ENCODE measurements at regions not wholly inside any gene's neighbourhood (a gene's known extent, or its start where the extent isn't known, plus 50 kb on each side); places are given as distances from the start of the nearest gene placed in this dataset.

DNA sequence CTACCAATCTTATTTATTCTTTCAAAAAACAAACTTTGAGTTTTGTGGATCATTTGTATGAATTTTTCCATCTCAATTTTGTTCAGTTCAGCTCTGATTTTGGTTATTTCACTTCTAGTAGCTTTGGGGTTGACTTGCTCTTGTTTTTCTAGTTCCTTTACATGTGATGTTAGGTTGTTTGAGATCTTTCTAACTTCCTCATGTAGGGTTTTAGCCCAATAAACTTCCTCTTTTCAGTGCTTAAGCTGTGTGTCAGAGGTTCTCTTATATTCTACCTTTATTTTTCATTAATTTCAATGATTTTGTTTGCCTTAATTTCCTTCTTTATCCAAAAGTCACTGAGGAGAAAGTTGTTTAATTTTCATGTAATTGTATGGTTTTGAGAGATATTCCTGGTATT, 860.4 kb upstream of the FBXO33 start:
- H3K4me3 ChIP-seq (ENCODE audit: low read depth, poor library complexity, severe bottlenecking), result no peak overlapping the region
- intact Hi-C loops (cut with DNase I; ENCODE audit: low total_unique reads), result no loop called here
- TF ChIP-seq, protein P1, sequence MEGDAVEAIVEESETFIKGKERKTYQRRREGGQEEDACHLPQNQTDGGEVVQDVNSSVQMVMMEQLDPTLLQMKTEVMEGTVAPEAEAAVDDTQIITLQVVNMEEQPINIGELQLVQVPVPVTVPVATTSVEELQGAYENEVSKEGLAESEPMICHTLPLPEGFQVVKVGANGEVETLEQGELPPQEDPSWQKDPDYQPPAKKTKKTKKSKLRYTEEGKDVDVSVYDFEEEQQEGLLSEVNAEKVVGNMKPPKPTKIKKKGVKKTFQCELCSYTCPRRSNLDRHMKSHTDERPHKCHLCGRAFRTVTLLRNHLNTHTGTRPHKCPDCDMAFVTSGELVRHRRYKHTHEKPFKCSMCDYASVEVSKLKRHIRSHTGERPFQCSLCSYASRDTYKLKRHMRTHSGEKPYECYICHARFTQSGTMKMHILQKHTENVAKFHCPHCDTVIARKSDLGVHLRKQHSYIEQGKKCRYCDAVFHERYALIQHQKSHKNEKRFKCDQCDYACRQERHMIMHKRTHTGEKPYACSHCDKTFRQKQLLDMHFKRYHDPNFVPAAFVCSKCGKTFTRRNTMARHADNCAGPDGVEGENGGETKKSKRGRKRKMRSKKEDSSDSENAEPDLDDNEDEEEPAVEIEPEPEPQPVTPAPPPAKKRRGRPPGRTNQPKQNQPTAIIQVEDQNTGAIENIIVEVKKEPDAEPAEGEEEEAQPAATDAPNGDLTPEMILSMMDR (IDR thresholded peaks at IDR 0.05), result no peak
- TF ChIP-seq POLR2A (IDR thresholded peaks at IDR 0.05), result no peak
- no peak for DNase-seq (ENCODE audit: low spot score in 2 of 2)

- no peak overlapping the region for H3K4me3 ChIP-seq (ENCODE audit: low read depth, poor library complexity, severe bottlenecking)
- TF ChIP-seq POLR2A (IDR thresholded peaks at IDR 0.05), result no peak
- TF ChIP-seq, protein P1 (IDR thresholded peaks at IDR 0.05), result no peak
- 70 to 91% methylated on average over 1 of the region's 1 CpG for WGBS, 2 donors
- no peak for DNase-seq (ENCODE audit: low spot score in 2 of 2)
- intact Hi-C loops (cut with DNase I; ENCODE audit: low total_unique reads), result no loop called here
Observed at GRCh38 chr14:40282196-40282595, 850.0 kb upstream of the FBXO33 start.

- 69 to 73% methylated on average over 4 of the region's 4 CpGs for WGBS, 2 donors
- H3K4me3 ChIP-seq (ENCODE audit: low read depth, poor library complexity, severe bottlenecking), result no peak overlapping the region
- TF ChIP-seq, protein P1 (IDR thresholded peaks at IDR 0.05), result no peak
- no peak for TF ChIP-seq POLR2A (IDR thresholded peaks at IDR 0.05)
- intact Hi-C loops (cut with DNase I; ENCODE audit: low total_unique reads), result no loop called here
- DNase-seq (ENCODE audit: low spot score in 2 of 2), result no peak
Observed at GRCh38 chr14:40280652-40281051, 848.4 kb upstream of the FBXO33 start.

DNA sequence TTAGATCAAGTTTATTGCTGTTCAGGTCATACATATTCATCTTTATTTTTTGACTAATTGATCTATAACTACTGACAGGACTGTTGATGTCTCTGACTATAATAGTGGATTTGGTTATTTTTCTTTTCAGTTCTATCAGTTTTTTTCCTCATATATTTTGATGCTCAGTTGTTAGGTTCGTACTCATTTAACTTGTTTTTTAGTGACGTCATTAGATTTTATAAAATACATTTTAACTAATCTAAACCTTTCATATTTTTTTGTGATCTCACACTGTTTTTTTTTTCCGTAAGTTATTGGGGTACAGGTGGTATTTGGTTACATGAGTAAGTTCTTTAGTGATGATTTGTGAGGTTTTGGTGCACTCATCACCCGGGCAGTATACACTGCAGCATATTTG, 841.2 kb upstream of the FBXO33 start:
- no peak for DNase-seq (ENCODE audit: low spot score in 2 of 2)
- 85 to 93% methylated on average over 4 of the region's 4 CpGs for WGBS, 2 donors
- no peak overlapping the region for H3K4me3 ChIP-seq (ENCODE audit: low read depth, poor library complexity, severe bottlenecking)
- intact Hi-C loops (cut with DNase I; ENCODE audit: low total_unique reads), result no loop called here
- TF ChIP-seq POLR2A (IDR thresholded peaks at IDR 0.05), result no peak

GRCh38 chr14:40271480-40271879, 839.2 kb upstream of the FBXO33 start:
- TF ChIP-seq, protein P1 (IDR thresholded peaks at IDR 0.05), result no peak
- WGBS, 2 donors, result 64 to 78% methylated on average over 1 of the region's 1 CpG
- intact Hi-C loops (cut with DNase I; ENCODE audit: low total_unique reads), result no loop called here
- DNase-seq (ENCODE audit: low spot score in 2 of 2), result no peak
- H3K4me3 ChIP-seq (ENCODE audit: low read depth, poor library complexity, severe bottlenecking), result no peak overlapping the region

GRCh38 chr14:40269436-40269835, 837.2 kb upstream of the FBXO33 start:
- no peak for DNase-seq (ENCODE audit: low spot score in 2 of 2)
- TF ChIP-seq POLR2A (IDR thresholded peaks at IDR 0.05), result no peak
- TF ChIP-seq, protein P1 (IDR thresholded peaks at IDR 0.05), result no peak
- intact Hi-C loops (cut with DNase I; ENCODE audit: low total_unique reads), result no loop called here
- no peak overlapping the region for H3K4me3 ChIP-seq (ENCODE audit: low read depth, poor library complexity, severe bottlenecking)
- WGBS, 2 donors, result 37 to 57% methylated on average over 2 of the region's 2 CpGs
